HG02588 (cell line): ENCODE measurements at regions not wholly inside any gene's neighbourhood (a gene's known extent, or its start where the extent isn't known, plus 50 kb on each side); places are given as distances from the start of the nearest gene placed in this dataset.

Experiments
- ATAC-seq: cut with Tn5 transposase; IDR thresholded peaks from one replicate; pipeline ENCODE4 v1.9.1; 2021; ENCODE audit warnings: mild to moderate bottlenecking, moderate library complexity; ENCODE audit not compliant: unreplicated experiment

- no peak for ATAC-seq
Observed at GRCh38 chr18:45119876-45120275, 439.2 kb downstream of the SETBP1 start.

- ATAC-seq: no peak
Observed at GRCh38 chr18:45121146-45121545, 440.5 kb downstream of the SETBP1 start.

GRCh38 chr18:45122506-45122905 lies 441.8 kb downstream of the SETBP1 start:
- no peak for ATAC-seq

GRCh38 chr18:45127405-45127804 lies 446.7 kb downstream of the SETBP1 start:
- ATAC-seq: no peak

DNA sequence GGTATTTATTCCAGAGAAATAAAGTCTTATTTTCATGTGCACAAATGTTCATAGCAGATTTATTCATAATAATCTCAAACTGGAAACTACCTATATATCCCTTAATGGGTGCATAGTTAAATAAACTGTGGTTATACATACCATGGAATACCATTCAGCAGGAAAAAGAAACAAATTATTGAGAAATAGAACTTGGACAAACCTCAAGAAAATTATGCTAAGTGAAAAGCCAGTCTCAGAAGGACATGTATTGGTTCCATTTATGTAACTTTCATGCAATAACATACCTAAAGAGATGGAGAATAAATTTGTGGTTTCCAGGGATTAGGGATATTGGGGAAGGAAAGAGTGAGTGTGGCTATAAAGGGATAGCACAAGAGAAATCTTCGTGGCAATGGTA lies 452.6 kb downstream of the SETBP1 start:
- ATAC-seq: no peak

GRCh38 chr18:45136381-45137086 lies 455.8 kb downstream of the SETBP1 start:
- ATAC-seq: no peak

DNA sequence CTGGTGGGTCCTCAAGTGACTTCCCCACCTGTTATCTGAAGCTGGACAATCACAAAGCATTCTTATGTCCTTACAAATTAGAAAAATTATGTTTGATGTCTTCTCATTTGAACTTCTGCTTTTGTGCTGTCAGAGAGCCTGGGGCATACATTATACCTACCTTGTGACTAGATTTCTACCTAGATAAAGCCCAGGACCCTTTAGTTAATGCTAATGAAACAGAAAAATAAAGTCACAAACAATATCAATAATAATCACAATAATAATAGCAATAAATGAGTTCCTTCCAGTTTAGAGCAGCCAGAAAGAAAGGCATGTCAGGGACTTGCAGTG lies 456.4 kb downstream of the SETBP1 start:
- ATAC-seq: no peak

GRCh38 chr18:45139478-45139877 lies 458.8 kb downstream of the SETBP1 start:
- ATAC-seq: no peak

- no peak for ATAC-seq
Observed at GRCh38 chr18:45142868-45143267, 462.2 kb downstream of the SETBP1 start.

- ATAC-seq: no peak
Observed at GRCh38 chr18:45149712-45150111, 465.6 kb upstream of the SLC14A2 start.

GRCh38 chr18:45151645-45152044 lies 463.6 kb upstream of the SLC14A2 start:
- ATAC-seq: no peak

DNA sequence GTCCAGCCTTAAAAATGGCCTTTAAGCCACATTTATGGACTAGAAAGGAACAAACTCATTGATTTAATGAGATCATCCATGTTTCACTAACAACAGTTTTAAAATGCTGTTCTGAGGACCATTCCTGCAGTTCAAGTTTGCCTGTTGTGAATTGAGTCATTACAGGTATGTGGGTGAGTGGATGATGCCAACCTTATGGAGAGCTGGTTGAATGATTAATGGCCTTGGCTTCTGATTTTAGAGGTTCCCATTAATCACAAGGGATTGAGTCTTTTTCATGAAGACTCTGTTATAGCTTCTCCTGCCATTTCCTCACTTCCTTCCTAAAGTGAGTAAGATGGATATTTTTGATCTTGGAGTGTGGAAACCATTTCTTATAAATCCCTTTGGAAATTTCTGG lies 459.8 kb upstream of the SLC14A2 start:
- no peak for ATAC-seq

DNA sequence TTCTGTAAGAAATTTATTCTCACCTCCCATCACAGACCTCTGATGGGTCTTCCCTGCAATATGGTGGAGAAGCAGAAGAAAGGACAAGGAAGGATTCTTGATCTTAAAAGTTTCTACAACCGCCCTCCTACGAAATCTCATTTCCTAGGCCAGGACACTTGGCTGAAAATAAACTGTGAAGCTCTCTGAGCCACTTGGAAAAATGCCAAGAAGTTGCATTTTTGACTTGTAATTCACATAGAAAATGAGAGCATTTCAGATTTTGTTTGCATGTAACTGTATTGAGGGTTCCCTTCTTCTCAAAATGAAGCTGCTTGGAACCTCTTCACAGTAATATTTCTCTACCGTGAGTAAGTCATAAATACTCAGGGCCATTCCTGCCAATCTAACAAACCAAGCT lies 458.3 kb upstream of the SLC14A2 start:
- no peak for ATAC-seq

- ATAC-seq: no peak
Observed at GRCh38 chr18:45157576-45157975, 457.7 kb upstream of the SLC14A2 start.

DNA sequence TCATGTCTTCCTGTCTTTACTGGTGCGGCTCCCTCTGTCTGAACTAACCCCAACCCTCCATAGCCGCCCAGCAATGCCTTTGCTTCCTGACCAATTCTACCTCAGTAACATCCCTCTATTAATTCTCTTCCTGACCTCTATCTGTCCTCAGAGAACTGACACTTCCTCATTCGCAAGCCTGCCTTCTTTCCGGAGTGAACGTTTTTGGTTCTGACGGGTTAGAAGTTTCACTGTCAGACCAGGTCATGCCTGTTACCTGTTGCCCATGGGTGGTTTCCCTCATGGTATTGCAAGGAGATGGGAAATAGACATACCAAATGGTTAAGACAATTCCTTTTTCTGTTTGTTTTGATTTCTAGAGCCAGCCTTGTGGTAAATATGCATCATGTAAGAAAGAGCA lies 453.4 kb upstream of the SLC14A2 start:
- peak; percentile 94 for ATAC-seq

GRCh38 chr18:45163871-45164270 lies 451.4 kb upstream of the SLC14A2 start:
- ATAC-seq: no peak

DNA sequence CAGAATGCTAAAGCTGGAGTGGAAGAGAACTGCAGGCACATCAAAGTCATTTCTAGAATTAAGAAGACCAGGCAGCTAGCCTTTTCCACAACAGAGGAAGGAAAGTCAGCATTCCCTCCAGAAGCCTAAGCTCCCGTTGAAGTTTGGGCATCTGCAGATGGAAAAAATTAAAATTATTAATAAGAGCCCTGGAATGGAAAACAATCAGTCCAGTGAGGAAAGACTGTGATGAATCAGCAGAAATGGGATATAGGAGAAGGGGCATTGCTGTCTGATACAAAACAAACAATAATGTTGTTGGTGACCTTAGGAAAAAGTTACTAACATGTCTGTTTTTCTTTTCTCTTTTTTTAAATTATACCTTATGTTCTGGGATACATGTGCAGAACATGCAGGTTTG lies 450.7 kb upstream of the SLC14A2 start:
- no peak for ATAC-seq

- ATAC-seq: no peak
Observed at GRCh38 chr18:45165176-45165713, 450.0 kb upstream of the SLC14A2 start.

DNA sequence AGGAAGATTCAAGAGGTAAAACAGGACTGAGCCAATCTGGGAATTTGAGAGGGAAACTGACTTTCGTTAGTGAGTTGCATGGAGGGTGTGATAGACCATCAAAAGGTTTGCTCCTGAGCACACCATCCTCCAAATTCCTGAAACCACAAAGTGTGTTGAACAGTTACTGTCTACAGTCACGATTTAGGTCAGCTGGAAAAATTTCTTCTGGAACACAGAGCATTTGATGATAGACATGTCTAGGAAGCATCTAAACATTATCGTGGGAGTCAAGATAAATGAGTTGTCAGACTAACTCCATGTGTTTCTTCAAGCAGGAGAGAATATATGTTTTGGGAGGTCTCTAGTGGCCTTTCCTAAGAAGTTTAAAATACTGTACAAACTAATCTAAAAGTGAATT lies 449.4 kb upstream of the SLC14A2 start:
- ATAC-seq: no peak

GRCh38 chr18:45166341-45166835 lies 448.9 kb upstream of the SLC14A2 start:
- no peak for ATAC-seq

DNA sequence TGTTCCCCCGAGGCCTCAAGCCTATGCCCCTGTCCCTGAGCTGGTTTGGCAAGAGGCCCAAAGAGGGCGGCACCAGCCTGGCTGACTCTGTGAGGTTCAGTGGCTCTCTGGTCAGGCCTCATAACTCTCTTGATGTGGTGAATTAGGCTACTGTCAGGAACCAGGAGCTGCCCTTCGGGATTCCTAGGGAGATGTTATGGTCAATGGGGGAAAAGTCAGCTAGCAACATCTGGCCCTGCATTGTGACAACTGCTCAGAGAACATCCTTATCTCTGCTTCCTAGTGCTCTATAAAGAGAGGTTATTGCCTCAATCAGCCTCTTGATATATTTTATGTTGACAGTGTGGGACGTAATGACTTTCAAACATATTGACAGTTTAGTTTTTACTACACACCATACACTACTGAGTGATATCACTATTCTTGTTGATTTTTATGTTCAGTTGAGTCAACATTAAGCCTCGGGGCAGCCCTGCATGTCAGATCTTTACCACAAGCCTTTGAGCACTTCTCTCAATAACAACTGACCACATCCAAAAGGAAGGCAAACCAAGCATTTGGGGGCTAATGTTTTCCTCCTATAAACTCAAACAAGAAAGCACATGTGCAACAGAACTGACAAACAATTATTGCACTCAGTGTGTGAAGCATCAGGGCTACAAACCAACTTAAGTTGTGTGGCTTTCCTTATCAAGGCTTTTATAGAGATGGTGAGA lies 448.3 kb upstream of the SLC14A2 start:
- ATAC-seq: no peak

GRCh38 chr18:45167631-45168280 lies 447.5 kb upstream of the SLC14A2 start:
- no peak for ATAC-seq
